Spleen (tissue), 11 donors: ENCODE measurements at regions not wholly inside any gene's neighbourhood (a gene's known extent, or its start where the extent isn't known, plus 50 kb on each side); places are given as distances from the start of the nearest gene placed in this dataset.

Experiments
- DNase-seq: peaks from one replicate; pipeline ENCODE4 v3.0.0-alpha.2; 2020
- H3K27ac ChIP-seq, 8 donors: fragments of 200-600 bp; sonication (generic) in 7 of 8; 1 replicate in 4 of 8; 2 replicates in 4 of 8; pipeline versions ENCODE4 v1.5.0 to v1.8.0; 2016 to 2021; ENCODE audit warnings: inconsistent platforms in 4 of 8, mild to moderate bottlenecking in 4 of 8, moderate library complexity in 1 of 8
- H3K27me3 ChIP-seq, 7 donors: fragments of 200-600 bp; sonication (generic) in 6 of 7; replicated peaks in 1 of 7; 1 replicate in 4 of 7; 2 replicates in 3 of 7; pipeline versions ENCODE4 v1.5.0 to v1.8.0; 2016 to 2021; ENCODE audit warnings: inconsistent platforms in 3 of 7, mild to moderate bottlenecking in 1 of 7
- H3K36me3 ChIP-seq, 6 donors: fragments of 200-600 bp; sonication (generic) in 5 of 6; 1 replicate in 4 of 6; 2 replicates in 2 of 6; pipeline versions ENCODE4 v1.5.0 to v1.8.0; 2016 to 2021; ENCODE audit warnings: inconsistent platforms in 2 of 6
- H3K4me1 ChIP-seq, 6 donors: fragments of 200-600 bp; sonication (generic) in 5 of 6; 1 replicate in 3 of 6; 2 replicates in 3 of 6; pipeline versions ENCODE4 v1.5.0 to v1.8.0; 2016 to 2021; ENCODE audit warnings: inconsistent platforms in 3 of 6
- H3K4me3 ChIP-seq, 8 donors: fragments of 200-600 bp; sonication (generic) in 7 of 8; 1 replicate in 4 of 8; 2 replicates in 4 of 8; pipeline versions ENCODE4 v1.5.0 to v1.8.0; 2016 to 2021; ENCODE audit warnings: inconsistent platforms in 4 of 8, mild to moderate bottlenecking in 4 of 8, moderate library complexity in 2 of 8
- H3K9me3 ChIP-seq, 8 donors: fragments of 200-600 bp; sonication (generic) in 7 of 8; 1 replicate in 4 of 8; 2 replicates in 4 of 8; pipeline versions ENCODE4 v1.5.0 to v1.8.0; 2016 to 2021; ENCODE audit warnings: inconsistent platforms in 4 of 8
- POLR2A ChIP-seq, 3 donors: fragments of 450-650 bp; IDR thresholded peaks; one replicate each; pipeline ENCODE4 v1.5.1; 2017; ENCODE audit warnings: antibody characterized with exemption in 3 of 3, mild to moderate bottlenecking in 1 of 3
- POLR2AphosphoS5 ChIP-seq, 3 donors: sonication (generic); formaldehyde crosslinking; IDR thresholded peaks; one replicate each; pipeline ENCODE4 v1.5.1; 2017; ENCODE audit warnings: antibody characterized with exemption in 3 of 3
- WGBS, 5 donors: extraction: QIAGEN DNeasy Blood & Tissue Kit in 3 of 5; methylation state at CpG; one replicate each; pipeline versions ENCODE4 v1.1.5 to v1.1.7; 2013 to 2018; 5-methylcytosine and 5-hydroxymethylcytosine counted together
- intact Hi-C: fragments of 100-400 bp; cut with DNase I; formaldehyde crosslinking; loops from one replicate; pipeline ENCODE4 v1.15.0; 2023; ENCODE audit warnings: low total_unique reads
- TF ChIP-seq, protein P1 (sequence below), 11 experiments: fragments of 200-600 bp in 7 of 11; fragments of 450-650 bp in 4 of 11; sonication (generic) in 4 of 11; IDR thresholded peaks in 8 of 11; conservative IDR thresholded peaks in 3 of 11; 1 replicate in 7 of 11; 2 replicates in 4 of 11; pipeline versions ENCODE4 v1.4.0 to v1.8.0; 2016 to 2021; ENCODE audit warnings: antibody characterized with exemption in 11 of 11, inconsistent platforms in 4 of 11, mild to moderate bottlenecking in 1 of 11
- donor health status: healthy with polysubstance abuse.
- donor health status: DM: no; HTN: no; CAD: no; lungs with moderate emphysema.
- donor health status: DM: no; HTN: no; CAD: no.
- donor health status: Bipolar disorder and iron deficiency.
- donor health status: healthy.
- donor health status: DM: no; HTN: no; CAD: no.
- donor health status: DM: yes; HTN: yes; CAD: no.

- H3K27ac ChIP-seq: no peak overlapping the region
- H3K9me3 ChIP-seq: no peaks in the 10 kb centered on the region
- no peaks in the 10 kb centered on the region for H3K4me1 ChIP-seq
- DNase-seq: no peak
- H3K4me3 ChIP-seq: no peak overlapping the region
- TF ChIP-seq POLR2AphosphoS5 (IDR thresholded peaks at IDR 0.05) (no peak), POLR2A (IDR thresholded peaks at IDR 0.05) (no peak)
- TF ChIP-seq, protein P1, sequence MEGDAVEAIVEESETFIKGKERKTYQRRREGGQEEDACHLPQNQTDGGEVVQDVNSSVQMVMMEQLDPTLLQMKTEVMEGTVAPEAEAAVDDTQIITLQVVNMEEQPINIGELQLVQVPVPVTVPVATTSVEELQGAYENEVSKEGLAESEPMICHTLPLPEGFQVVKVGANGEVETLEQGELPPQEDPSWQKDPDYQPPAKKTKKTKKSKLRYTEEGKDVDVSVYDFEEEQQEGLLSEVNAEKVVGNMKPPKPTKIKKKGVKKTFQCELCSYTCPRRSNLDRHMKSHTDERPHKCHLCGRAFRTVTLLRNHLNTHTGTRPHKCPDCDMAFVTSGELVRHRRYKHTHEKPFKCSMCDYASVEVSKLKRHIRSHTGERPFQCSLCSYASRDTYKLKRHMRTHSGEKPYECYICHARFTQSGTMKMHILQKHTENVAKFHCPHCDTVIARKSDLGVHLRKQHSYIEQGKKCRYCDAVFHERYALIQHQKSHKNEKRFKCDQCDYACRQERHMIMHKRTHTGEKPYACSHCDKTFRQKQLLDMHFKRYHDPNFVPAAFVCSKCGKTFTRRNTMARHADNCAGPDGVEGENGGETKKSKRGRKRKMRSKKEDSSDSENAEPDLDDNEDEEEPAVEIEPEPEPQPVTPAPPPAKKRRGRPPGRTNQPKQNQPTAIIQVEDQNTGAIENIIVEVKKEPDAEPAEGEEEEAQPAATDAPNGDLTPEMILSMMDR (IDR thresholded peaks at IDR 0.05 in 8 of 11, conservative IDR thresholded peaks at IDR 0.05 in 3 of 11): no peak
- intact Hi-C loops: no loop called here
- H3K36me3 ChIP-seq: no peaks in the 10 kb centered on the region
- 86 to 94% (median 88%) methylated on average over 8 to 10 of the region's 10 CpGs for WGBS, 5 donors
- peaks cover 0 to 8% (median 0%) of the 10 kb centered on the region in 7 donors for H3K27me3 ChIP-seq
These were observed 422.9 kb upstream of the SULF2 start for GRCh38 chr20:48208176-48208575.

- Histone ChIP-seq H3K36me3 (no peaks in the 10 kb centered on the region), H3K9me3 (no peaks in the 10 kb centered on the region), H3K4me3 (no peak overlapping the region), H3K27me3 (peaks cover 0 to 8% (median 0%) of the 10 kb centered on the region in 7 donors), H3K27ac (no peak overlapping the region), H3K4me1 (no peaks in the 10 kb centered on the region)
- TF ChIP-seq POLR2A (IDR thresholded peaks at IDR 0.05): no peak
- TF ChIP-seq, protein P1 (IDR thresholded peaks at IDR 0.05 in 8 of 11, conservative IDR thresholded peaks at IDR 0.05 in 3 of 11): no peak
- no peak for TF ChIP-seq POLR2AphosphoS5 (IDR thresholded peaks at IDR 0.05)
- no peak for DNase-seq
- 72 to 91% (median 83%) methylated on average over 4 of the region's 4 CpGs for WGBS, 5 donors
- intact Hi-C loops: no loop called here
These were observed 422.2 kb upstream of the SULF2 start for GRCh38 chr20:48207505-48207904.

DNA sequence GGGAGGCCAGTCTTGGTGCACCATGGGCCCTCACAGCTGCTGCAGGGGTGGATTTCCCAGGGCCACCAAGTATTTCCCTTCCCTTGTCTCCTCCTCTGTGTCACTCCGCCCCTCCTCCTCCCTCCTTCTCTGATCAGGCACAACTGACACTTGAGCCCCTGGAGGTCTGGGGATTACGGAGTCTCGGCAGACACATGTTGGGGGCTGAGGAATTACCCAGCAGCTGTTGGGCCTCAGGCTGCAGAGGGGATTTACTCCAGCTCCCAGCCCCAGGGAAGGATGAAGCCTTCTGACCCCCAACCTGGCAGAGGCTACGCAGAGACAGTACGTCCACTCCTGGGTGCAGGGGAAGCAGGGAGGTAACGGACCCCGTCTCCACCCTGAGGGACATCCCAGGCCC lies 420.5 kb upstream of the SULF2 start:
- H3K4me3 ChIP-seq: no peak overlapping the region
- no peak for TF ChIP-seq POLR2A (IDR thresholded peaks at IDR 0.05)
- TF ChIP-seq, protein P1 (IDR thresholded peaks at IDR 0.05 in 8 of 11, conservative IDR thresholded peaks at IDR 0.05 in 3 of 11): no peak
- TF ChIP-seq POLR2AphosphoS5 (IDR thresholded peaks at IDR 0.05): no peak
- peaks cover 0 to 19% (median 0%) of the 10 kb centered on the region in 7 donors for H3K27me3 ChIP-seq
- H3K27ac ChIP-seq: no peak overlapping the region
- no peaks in the 10 kb centered on the region for H3K9me3 ChIP-seq
- H3K36me3 ChIP-seq: no peaks in the 10 kb centered on the region
- no peak for DNase-seq
- WGBS, 5 donors: 83 to 96% (median 93%) methylated on average over 7 of the region's 7 CpGs
- no peaks in the 10 kb centered on the region for H3K4me1 ChIP-seq
- intact Hi-C loops: no loop called here

GRCh38 chr20:48205281-48205782 lies 420.1 kb upstream of the SULF2 start:
- 68 to 81% (median 75%) methylated on average over 2 to 5 of the region's 5 CpGs for WGBS, 5 donors
- no peaks in the 10 kb centered on the region for H3K9me3 ChIP-seq
- DNase-seq: no peak
- H3K27ac ChIP-seq: no peak overlapping the region
- H3K36me3 ChIP-seq: no peaks in the 10 kb centered on the region
- no peak for TF ChIP-seq POLR2A (IDR thresholded peaks at IDR 0.05)
- no peak for TF ChIP-seq POLR2AphosphoS5 (IDR thresholded peaks at IDR 0.05)
- TF ChIP-seq, protein P1 (IDR thresholded peaks at IDR 0.05 in 8 of 11, conservative IDR thresholded peaks at IDR 0.05 in 3 of 11): no peak
- H3K27me3 ChIP-seq: peaks cover 0 to 16% (median 0%) of the 10 kb centered on the region in 7 donors
- H3K4me3 ChIP-seq: no peak overlapping the region
- intact Hi-C loops: no loop called here
- no peaks in the 10 kb centered on the region for H3K4me1 ChIP-seq
